Neuronal stem cell (in vitro differentiated cells): ENCODE measurements at regions not wholly inside any gene's neighbourhood (a gene's known extent, or its start where the extent isn't known, plus 50 kb on each side); places are given as distances from the start of the nearest gene placed in this dataset.
"Not testable (repeated sequence)": the region's sequence is repeated elsewhere in the genome, so short reads cannot be mapped to it uniquely, and the experiment has no call there.

Experiments
- DNase-seq: peaks from one replicate; pipeline ENCODE4 v3.0.0-alpha.2; 2013; ENCODE audit warnings: low spot score
- H2AFZ ChIP-seq: one replicate; pipeline ENCODE4 v1.6.1; 2013; ENCODE audit warnings: mild to moderate bottlenecking, low read length, inconsistent platforms
- H2AK5ac ChIP-seq: 2 replicates; pipeline ENCODE4 v1.6.1; 2013; ENCODE audit warnings: low read depth, mild to moderate bottlenecking, inconsistent platforms, low read length, moderate library complexity, mixed read lengths
- H2BK120ac ChIP-seq: 2 replicates; pipeline ENCODE4 v1.6.1; 2013; ENCODE audit warnings: low read depth, mild to moderate bottlenecking, inconsistent platforms, low read length, moderate library complexity, mixed read lengths
- H2BK12ac ChIP-seq: one replicate; pipeline ENCODE4 v1.6.1; 2013; ENCODE audit warnings: low read length, inconsistent platforms
- H2BK15ac ChIP-seq: 2 replicates; pipeline ENCODE4 v1.6.1; 2013; ENCODE audit warnings: mild to moderate bottlenecking, low read length, inconsistent platforms, mixed read lengths
- H2BK5ac ChIP-seq: one replicate; pipeline ENCODE4 v1.6.1; 2013; ENCODE audit warnings: inconsistent platforms, mild to moderate bottlenecking, low read length, moderate library complexity
- H3K14ac ChIP-seq: one replicate; pipeline ENCODE4 v1.6.1; 2013; ENCODE audit warnings: low read length, inconsistent platforms
- H3K18ac ChIP-seq: 2 replicates; pipeline ENCODE4 v1.6.1; 2013; ENCODE audit warnings: low read length, inconsistent platforms
- H3K23ac ChIP-seq: 2 replicates; pipeline ENCODE4 v1.6.1; 2013; ENCODE audit warnings: low read depth, mild to moderate bottlenecking, mixed read lengths, low read length, inconsistent platforms; ENCODE audit not compliant: poor library complexity
- H3K27ac ChIP-seq: replicated peaks from 3 replicates; pipeline ENCODE4 v1.5.1; 2013; ENCODE audit warnings: low read length, inconsistent platforms
- H3K27me3 ChIP-seq, 3 experiments: 2 replicates each; pipeline ENCODE4 v1.6.1; 2013; ENCODE audit warnings: low read length in 3 of 3, mild to moderate bottlenecking in 2 of 3, inconsistent platforms in 1 of 3, low read depth in 1 of 3, mixed read lengths in 1 of 3, moderate library complexity in 1 of 3; ENCODE audit not compliant: control insufficient read depth in 3 of 3, insufficient read depth in 3 of 3
- H3K36me3 ChIP-seq, 2 donors: replicated peaks in 1 of 2; 2 replicates each; pipeline ENCODE4 v1.6.1; 2013; ENCODE audit warnings: low read length in 2 of 2; ENCODE audit not compliant: control insufficient read depth in 2 of 2, insufficient read depth in 2 of 2
- H3K4ac ChIP-seq: 2 replicates; pipeline ENCODE4 v1.6.1; 2013; ENCODE audit warnings: inconsistent platforms, mild to moderate bottlenecking, low read length, moderate library complexity
- H3K4me1 ChIP-seq, 2 donors: 1 replicate in 1 of 2; 2 replicates in 1 of 2; pipeline ENCODE4 v1.6.1; 2013; ENCODE audit warnings: low read length in 2 of 2, low read depth in 1 of 2; ENCODE audit not compliant: control insufficient read depth in 2 of 2, insufficient read depth in 1 of 2
- H3K4me2 ChIP-seq: one replicate; pipeline ENCODE4 v1.6.1; 2013; ENCODE audit warnings: mild to moderate bottlenecking, low read length, inconsistent platforms; ENCODE audit not compliant: insufficient read depth, poor library complexity, severe bottlenecking
- H3K4me3 ChIP-seq, 2 donors: 2 replicates each; pipeline ENCODE4 v1.5.1; 2013; ENCODE audit warnings: low read length in 2 of 2, mild to moderate bottlenecking in 2 of 2, inconsistent platforms in 1 of 2, moderate library complexity in 1 of 2
- H3K79me1 ChIP-seq: one replicate; pipeline ENCODE4 v1.6.1; 2013; ENCODE audit warnings: low read depth, mild to moderate bottlenecking, inconsistent platforms, low read length, moderate library complexity
- H3K9ac ChIP-seq: one replicate; pipeline ENCODE4 v1.6.1; 2013; ENCODE audit warnings: mild to moderate bottlenecking, low read depth, low read length, inconsistent platforms; ENCODE audit not compliant: poor library complexity
- H3K9me3 ChIP-seq, 2 donors: replicated peaks in 1 of 2; 2 replicates each; pipeline versions ENCODE3 to v1.6.1; 2013; ENCODE audit warnings: low read length in 2 of 2, mild to moderate bottlenecking in 2 of 2, inconsistent platforms in 1 of 2, low read depth in 1 of 2, mixed read lengths in 1 of 2, moderate library complexity in 1 of 2; ENCODE audit not compliant: control insufficient read depth in 2 of 2, insufficient read depth in 1 of 2
- H4K8ac ChIP-seq: one replicate; pipeline ENCODE4 v1.6.1; 2013; ENCODE audit warnings: low read depth, mild to moderate bottlenecking, inconsistent platforms, low read length, moderate library complexity
- H4K91ac ChIP-seq: one replicate; pipeline ENCODE4 v1.6.1; 2013; ENCODE audit warnings: low read length, low read depth, mild to moderate bottlenecking, inconsistent platforms; ENCODE audit not compliant: poor library complexity
- WGBS, 2 donors: extraction: QIAGEN DNeasy Blood & Tissue Kit; methylation state at CpG; one replicate each; pipeline ENCODE4 v1.1.7; 2013; ENCODE audit warnings: missing lambda C conversion rate in 2 of 2, mixed read lengths in 1 of 2; ENCODE audit not compliant: insufficient read length in 2 of 2, insufficient replicate concordance in 1 of 2; ENCODE audit errors: extremely low coverage in 2 of 2; 5-methylcytosine and 5-hydroxymethylcytosine counted together

GRCh38 chr19:30066781-30067759, 125.0 kb downstream of the URI1 start:
- no peak overlapping the region for H3K4me2 ChIP-seq
- H3K14ac ChIP-seq = no peak overlapping the region
- no peak overlapping the region for H2AFZ ChIP-seq
- no peak overlapping the region for H3K23ac ChIP-seq
- H3K27ac ChIP-seq = no peak overlapping the region
- no CpG with 5 or more reads among the region's 10 CpGs for WGBS, 2 donors
- no peak overlapping the region for H3K4me3 ChIP-seq
- no peak overlapping the region for H4K8ac ChIP-seq
- no peaks in the 10 kb centered on the region for H3K79me1 ChIP-seq
- no peak overlapping the region for H2BK120ac ChIP-seq
- peak overlapping the region; percentile 34 for H3K18ac ChIP-seq
- H3K27me3 ChIP-seq = peaks cover 0 to 3% (median 0%) of the 10 kb centered on the region in 3 experiments
- H2BK5ac ChIP-seq = no peak overlapping the region
- H3K9me3 ChIP-seq = no peaks in the 10 kb centered on the region
- no peaks in the 10 kb centered on the region for H3K36me3 ChIP-seq
- peak overlapping the region; percentile 82 for H2AK5ac ChIP-seq
- peaks cover 0 to 21% of the 10 kb centered on the region in 2 donors for H3K4me1 ChIP-seq
- DNase-seq = no peak
- peak overlapping the region; percentile 49 for H2BK15ac ChIP-seq
- H2BK12ac ChIP-seq = no peak overlapping the region
- H3K4ac ChIP-seq = no peak overlapping the region
- H3K9ac ChIP-seq = no peak overlapping the region
- H4K91ac ChIP-seq = no peak overlapping the region

- not testable (repeated sequence) for H3K27me3 ChIP-seq, H3K9me3 ChIP-seq, H3K4me3 ChIP-seq, H2BK120ac ChIP-seq, DNase-seq, H3K36me3 ChIP-seq, H3K14ac ChIP-seq, H3K9ac ChIP-seq, H2AK5ac ChIP-seq, H2BK12ac ChIP-seq, H3K27ac ChIP-seq, H3K79me1 ChIP-seq, H2AFZ ChIP-seq, H3K4me2 ChIP-seq, H3K4ac ChIP-seq, H3K18ac ChIP-seq, H3K23ac ChIP-seq, H2BK5ac ChIP-seq, H4K91ac ChIP-seq, H2BK15ac ChIP-seq, H4K8ac ChIP-seq
- 100% methylated on average over 2 of the region's 2 CpGs; no CpG with 5 or more reads in 1 of the 2 donors for WGBS, 2 donors
- peaks cover 0 to 23% of the 10 kb centered on the region in 2 donors for H3K4me1 ChIP-seq
Observed at GRCh38 chr19:30067956-30068506, 126.0 kb downstream of the URI1 start.

DNA sequence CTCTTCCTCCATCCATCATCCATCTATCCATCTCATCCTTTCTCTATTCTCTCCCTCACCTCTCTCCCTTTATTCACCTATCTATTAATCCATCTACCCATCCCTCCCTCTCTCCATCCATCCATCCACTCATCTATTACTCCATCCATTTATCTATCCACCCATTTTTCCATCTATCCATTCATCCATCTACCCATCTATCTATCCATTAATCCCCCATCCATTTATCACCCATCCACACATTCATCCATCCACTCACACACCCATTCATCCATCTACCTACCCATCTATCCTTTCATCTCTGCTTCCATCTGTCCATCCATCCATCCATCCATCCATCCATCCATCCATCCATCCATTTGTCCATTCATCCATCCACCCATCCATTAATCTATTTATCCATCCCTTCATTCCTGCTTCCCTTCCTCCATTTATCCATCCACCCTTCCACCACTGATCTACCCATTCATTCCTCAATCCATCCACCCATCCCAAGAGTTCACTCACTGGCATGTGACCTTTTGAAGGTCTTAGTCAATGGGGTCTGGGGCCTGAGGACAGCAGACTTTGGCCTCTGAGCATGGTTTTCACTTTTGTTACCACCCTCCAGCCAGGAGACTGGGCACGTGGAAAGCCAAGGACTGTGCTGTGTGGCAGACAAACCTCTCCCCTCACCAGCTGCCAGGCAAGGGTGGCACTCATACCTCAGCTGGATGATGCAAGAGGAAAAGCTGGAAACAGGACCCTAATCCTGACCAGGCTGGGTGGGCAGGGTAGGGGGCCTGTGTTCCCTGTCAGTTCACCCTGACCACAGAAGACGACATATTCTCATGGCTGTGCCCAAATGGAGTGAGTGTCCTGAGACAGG, 126.7 kb downstream of the URI1 start:
- peak overlapping the region; percentile 78 for H3K18ac ChIP-seq
- no peak overlapping the region for H4K8ac ChIP-seq
- peaks cover 0 to 3% (median 0%) of the 10 kb centered on the region in 3 experiments for H3K27me3 ChIP-seq
- H3K9me3 ChIP-seq = peaks cover 0 to 1% of the 10 kb centered on the region in 2 donors
- peaks cover 0 to 23% of the 10 kb centered on the region in 2 donors for H3K4me1 ChIP-seq
- H3K36me3 ChIP-seq = no peaks in the 10 kb centered on the region
- H2AK5ac ChIP-seq = peak overlapping the region; percentile 69
- no peak overlapping the region for H4K91ac ChIP-seq
- no peak overlapping the region for H3K4ac ChIP-seq
- H3K27ac ChIP-seq = no peak overlapping the region
- no peaks in the 10 kb centered on the region for H3K79me1 ChIP-seq
- H3K4me3 ChIP-seq = no peak overlapping the region
- H2AFZ ChIP-seq = no peak overlapping the region
- no peak overlapping the region for H3K4me2 ChIP-seq
- H2BK120ac ChIP-seq = no peak overlapping the region
- no peak overlapping the region for H3K9ac ChIP-seq
- H2BK12ac ChIP-seq = no peak overlapping the region
- peak overlapping the region; percentile 63 for H2BK5ac ChIP-seq
- peak overlapping the region; percentile 72 for H2BK15ac ChIP-seq
- peak overlapping the region; percentile 2 for H3K14ac ChIP-seq
- no peak overlapping the region for H3K23ac ChIP-seq
- WGBS, 2 donors = no CpG with 5 or more reads among the region's 2 CpGs
- no peak for DNase-seq
